ENCODE measurements at regions not wholly inside any gene's neighbourhood (a gene's known extent, or its start where the extent isn't known, plus 50 kb on each side); places are given as distances from the start of the nearest gene placed in this dataset.
"Not testable (repeated sequence)": the region's sequence is repeated elsewhere in the genome, so short reads cannot be mapped to it uniquely, and the experiment has no call there.

DNA sequence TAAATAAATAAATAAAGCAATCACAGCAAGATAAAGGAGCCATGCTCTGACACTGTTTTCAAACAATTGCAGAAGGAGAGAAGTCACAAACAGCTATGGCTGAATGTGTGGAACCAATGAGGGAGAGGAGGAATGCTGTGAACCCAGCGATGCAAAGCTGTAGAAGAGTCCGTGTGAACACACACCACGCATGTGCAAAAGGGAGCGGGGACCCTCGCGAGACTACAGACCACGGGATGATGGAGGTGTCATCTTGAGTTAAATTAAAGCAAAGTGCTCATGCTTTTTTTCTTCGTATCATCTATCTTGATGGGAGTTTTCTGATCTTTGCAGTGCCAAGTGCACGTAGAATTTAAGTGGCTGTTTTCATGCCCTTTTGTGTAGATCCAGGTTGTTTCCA, 123.8 kb upstream of the CDH5 start:
- DNase-seq = no peak

DNA sequence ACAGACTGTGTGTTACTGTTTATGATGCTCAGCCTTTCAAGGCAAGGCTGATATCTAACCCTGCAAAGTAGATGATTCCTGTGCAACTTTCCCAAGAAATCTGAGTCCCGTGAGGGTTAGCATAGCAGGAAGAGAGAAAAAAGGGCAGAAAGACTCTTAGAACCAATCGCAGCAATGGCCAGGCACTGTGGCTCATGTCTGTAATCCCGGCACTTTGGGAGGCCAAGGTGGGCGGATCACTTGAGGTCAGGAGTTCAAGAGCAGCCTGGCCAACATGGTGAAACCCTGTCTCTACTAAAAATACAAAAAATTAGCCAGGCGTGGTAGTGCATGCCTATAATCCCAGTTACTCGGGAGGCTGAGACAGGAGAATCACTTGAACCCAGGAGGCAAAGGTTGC, 124.3 kb upstream of the CDH5 start:
- DNase-seq = not testable (repeated sequence)

DNA sequence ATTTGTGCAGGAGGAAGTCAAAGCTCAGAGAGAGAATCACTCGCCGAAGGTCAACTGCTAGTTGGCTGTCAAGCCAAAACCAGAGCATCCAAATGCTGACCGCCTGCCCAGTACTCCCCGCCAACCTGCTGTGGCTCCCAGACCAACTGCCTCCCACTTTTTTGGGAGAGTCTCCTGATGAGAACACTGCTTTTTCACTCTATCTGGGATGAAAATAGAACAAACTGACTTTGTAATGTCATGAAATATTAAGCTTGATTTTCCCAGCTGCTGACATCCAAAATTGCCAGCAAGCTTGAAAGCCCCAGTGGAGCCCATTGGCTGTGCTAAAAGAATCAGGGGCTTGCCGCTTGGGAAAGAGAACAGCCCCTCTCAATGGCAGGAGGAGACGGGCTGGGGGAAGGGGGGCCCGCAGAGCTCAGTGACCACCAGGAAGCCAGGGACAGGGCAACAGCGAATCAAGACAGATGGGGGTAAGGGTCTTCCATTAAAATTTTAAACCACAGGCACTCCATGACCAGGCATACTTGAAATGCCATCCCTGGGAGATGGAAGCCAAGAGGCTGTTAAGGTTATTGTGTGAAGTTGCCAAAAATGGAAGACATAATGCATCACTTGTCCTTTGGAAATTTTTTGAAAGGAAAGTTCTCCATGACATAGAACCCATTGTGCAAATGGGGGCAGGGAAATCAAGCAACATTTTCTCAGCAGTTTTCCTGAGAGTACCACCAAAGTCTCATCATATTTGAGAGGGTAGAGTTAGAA, 125.7 kb upstream of the CDH5 start:
- DNase-seq = no peak

DNA sequence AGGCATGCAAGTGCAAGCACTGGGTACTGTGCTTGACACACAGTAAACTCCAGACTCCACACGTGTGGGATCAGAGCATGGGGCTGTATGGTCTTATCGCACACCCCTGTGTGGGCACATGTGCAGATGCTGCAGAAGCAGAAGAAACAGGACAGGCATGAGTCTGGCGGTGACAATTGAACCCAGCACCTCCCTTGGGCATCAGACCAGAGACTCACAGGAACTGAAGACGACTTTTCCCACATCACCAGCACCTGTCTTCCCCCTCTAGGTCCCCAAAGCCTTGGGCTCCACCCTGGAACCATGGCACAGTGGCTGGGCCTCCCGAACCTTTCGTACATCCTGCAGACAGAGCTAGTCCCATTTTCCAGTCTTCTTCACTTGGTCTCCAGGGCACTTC, 126.4 kb upstream of the CDH5 start:
- DNase-seq = no peak

DNA sequence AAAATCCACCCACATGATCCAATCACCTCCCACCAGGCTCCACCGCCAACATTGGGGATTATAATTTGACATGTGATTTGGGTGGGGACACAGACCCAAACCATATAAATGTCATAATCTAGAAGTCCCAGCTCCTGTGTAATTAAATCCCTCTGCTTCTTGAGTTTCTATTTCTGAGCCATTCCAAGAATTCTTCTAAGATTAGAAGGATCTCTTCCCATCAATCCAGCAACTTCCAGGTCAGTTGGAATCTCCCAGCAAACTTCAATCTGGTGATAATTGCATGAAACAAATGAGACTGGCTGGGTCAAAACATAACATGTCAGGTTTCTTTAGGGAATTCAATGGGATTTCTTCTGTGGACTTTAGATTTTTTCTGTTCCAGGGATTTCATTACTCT, 127.8 kb upstream of the CDH5 start:
- DNase-seq = no peak

DNA sequence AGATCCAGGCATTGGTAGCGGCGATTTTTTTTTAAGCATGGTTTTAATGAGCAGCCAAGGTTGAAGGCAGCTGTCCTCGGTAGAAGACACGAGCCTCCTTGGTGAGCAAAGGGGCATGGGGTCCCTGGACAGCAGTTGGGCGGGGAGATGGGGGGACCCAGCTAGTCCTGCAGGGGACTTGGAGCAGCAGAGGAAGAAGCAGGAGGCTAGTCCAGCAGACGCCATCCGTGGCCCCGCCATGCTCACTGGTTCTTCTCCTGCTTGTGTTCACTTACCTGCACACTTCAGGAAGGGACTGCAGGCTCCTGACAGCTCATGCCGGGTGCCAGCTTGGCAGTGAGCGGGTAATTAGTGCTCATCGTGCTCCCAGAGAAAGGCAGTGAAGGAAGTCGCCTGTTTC, 130.2 kb upstream of the CDH5 start:
- DNase-seq = no peak

DNA sequence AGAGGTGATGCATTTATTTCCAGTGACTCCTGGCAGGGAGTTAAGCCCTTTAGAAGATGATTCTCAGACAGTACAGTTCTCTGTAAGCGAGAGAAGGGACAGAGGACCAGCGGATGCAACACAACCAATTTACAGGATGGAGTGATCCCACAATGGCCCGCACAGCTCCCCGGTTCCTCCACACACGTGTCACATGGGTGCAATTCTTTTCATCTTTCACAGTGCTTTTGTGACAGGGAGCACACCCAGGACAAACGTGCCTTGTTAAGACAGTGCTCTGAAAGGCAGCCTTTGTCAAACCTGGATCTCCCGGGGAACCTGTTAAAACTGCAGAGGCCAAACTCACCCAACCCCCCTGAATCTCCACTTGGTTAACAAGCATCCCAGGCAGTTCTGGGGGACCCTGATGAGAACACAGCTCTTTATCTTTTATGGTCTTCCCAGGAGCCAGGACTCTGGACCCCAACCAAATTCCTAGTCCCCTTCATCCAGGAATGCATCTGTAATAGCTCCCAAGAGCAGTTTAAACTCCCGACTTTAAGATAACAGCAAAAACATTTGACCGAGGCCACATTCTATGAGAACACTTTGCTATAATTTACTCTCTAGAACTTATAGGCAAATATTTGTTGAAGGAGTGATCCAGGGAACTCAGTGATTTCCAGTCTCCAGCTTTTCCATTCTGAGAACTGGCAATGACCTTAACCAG, 134.9 kb upstream of the CDH5 start:
- no peak for DNase-seq

DNA sequence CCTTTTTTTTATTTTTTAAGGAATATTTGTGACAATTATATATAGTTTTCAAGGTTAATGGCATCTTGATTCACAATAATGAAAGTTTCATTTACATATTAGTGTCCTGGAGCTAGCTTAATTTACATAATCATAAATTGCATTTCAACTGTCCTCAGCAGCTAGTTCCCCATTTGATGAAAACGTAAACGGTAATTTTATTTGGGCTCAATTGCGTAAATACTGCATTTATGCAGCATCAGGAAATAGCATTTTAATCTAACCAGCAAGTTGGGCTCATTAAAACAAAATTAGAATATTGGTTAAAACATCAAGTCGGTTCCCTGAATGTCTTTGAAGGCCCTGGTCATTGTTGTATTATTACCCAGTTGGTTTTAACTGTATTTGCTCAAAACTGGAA, 136.8 kb upstream of the CDH5 start:
- no peak for DNase-seq

DNA sequence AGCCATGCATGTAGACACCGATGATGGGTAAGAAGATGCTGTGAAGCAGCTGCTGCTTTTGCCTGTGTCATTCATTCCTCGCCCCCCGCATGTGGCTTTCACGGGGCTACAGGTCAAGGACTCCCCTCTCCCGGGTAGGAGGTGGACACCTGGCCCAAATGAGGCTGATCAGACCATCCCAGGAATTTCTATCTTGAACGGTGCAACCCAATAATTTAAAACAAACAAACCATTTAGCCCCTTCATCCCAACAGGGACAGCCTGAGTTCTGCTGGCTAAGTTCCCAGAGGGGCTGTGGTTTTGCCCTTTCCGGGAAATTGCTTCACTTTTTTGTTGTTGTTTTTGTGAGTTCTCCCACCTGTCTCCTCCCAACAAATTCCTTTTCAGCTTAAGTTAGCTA, 137.7 kb upstream of the CDH5 start:
- no peak for DNase-seq

DNA sequence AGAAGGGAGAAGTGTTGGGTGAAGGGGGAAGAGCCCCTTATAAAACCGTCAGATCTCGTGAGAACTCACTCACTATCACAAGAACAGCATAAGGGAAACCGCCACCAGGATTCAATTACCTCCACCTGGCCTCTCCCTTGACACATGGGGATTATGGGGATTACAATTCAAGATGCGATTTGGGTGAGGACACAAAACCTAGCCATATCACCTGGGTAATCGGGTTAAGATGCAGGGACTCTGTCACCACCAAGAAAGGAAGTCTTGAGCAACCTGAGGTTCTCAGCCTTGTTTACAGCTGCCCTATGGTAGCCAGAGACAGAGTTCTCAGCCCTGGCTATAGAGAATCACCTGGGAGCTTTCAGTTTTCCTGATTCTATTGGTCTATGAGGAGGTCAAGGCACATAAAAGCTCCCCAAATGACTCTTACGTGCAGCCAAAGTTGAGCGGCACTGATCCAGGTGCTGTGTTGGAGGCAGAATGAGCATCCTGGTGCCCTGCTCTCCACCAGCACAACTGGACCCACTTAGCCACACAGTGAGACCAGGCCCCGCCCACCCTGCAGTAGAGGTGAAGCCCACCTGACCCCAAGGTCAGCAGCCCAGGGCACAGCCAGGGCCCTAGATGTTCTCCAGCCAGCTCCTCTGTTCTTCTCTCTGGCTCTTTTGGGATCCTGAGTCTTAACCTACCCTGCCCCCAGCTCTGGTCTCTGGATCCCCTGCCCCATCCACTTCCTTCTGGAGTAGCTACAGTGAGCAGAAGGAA, 138.5 kb upstream of the CDH5 start:
- no peak for DNase-seq

DNA sequence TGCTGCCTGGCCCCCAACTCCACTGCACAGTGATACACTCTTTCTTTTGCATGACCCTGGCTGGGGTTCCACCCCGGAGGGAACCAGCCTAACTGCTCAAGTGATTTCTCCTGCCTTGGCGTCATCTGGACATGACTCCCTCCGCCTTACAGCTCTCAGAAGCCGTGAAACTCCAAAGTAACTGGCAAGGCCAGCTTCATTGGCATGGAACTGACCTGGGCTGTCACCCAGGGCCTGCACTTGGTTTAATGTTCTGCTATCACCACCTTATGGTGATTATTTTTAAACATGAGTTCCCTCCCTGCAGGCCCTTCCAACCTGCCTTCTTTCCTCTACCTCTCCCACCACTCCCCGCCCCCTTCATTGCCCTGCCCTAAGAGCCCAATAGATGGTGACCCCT, 139.7 kb upstream of the CDH5 start:
- DNase-seq = no peak

DNA sequence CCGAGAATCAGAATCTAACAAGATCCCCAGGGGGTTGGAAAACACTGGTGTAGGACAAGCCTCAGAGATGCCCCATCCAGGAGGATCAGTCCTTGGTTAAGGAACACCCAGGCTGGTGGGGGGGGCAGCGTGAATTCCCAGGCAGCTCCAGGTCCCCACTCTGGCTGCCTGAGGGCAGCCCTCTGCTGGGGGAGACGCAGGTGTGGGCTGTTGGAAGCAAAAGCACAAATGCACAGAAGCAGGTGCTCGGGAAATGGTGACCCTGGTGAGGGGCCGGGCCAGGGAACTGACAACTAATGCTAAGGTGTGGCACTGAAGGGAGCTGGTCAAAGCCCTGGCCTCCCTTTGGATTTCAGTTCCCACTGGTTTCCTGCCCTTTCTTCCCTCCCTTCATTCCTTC, 140.8 kb upstream of the CDH5 start:
- no peak for DNase-seq

DNA sequence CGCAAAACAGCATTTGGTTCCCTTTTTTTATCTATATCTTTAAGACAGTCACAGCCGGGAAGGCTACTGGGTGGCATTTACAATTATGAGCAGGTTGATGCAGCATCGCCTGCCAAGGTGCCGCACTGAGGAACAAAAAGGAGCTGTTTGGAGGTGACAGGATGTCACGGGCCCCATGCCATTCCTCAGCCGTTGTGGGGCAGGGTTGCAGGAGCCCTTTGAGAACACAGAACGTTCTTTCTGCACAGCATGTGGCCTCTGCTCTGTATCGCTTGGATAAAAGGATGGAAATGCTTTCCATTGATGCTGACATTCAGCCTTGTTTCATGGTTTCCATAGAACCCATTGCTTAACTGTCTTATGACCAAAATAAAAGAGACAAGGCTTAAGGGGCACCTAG, 141.9 kb upstream of the CDH5 start:
- no peak for DNase-seq

DNA sequence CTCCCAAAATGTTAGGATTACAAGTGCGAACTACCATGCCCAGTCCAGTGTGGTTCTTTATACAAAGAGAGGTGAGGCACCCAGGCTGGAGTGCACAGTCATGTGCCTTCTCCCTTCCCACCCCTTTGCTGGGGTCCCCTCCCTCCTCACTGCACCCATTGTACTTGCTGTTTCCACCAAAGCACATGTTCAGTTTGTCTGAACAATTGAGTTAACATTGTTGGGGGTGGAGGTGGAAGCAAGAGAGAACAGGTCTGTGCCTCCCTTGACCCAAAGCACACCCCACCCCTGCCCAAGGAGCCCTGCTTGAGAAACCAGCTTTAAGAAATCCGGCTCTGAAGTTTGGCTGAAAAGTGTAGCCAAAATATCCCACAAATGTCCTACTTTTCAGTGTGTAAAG, 142.3 kb upstream of the CDH5 start:
- no peak for DNase-seq

DNA sequence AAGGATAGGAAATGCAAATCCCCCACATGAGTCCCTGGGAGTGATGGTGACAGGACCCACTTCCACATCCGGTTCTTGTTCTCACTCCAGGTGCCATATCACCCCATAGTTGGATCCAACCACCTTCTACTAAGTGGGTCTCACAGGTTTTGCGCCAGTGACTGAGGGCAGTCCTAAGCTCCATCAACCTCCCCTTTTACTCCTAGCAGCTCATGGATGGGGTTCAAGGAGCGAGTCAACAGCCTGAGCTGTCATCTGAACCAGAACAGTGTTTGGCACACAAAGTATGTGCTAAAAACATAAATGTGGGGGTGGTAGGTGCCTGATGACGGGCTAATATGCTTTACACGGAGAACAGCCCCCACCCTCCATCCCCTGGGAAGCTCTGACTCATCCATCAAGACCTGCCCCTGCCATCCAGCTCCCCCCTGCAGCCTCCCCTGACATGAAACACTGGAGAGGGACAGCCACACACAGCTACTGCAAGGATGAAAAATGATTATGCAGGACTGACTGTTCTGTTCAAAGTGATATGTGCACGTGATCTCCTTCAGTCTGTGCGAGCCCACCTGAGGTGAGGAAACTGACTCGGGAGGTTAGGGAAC, 143.2 kb upstream of the CDH5 start:
- no peak for DNase-seq

DNA sequence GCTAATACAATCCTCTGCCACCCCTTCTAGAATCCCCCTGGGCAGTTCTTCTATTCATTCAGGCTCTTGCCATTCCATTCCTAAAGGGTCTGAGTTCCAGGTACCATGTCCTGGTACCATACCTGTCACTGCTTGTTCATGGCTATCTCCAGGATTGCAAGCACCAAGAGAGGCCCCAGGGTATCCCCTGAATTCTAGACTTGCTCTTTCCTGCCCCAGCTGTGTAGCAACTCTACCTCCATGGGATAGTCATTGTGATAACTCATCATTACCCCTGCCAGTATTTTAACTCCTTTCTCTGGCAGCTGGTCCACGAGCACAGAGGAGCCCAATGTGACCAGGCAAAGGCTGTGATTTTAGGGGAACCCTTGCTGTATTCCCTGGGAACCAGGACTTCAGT, 143.7 kb upstream of the CDH5 start:
- no peak for DNase-seq

DNA sequence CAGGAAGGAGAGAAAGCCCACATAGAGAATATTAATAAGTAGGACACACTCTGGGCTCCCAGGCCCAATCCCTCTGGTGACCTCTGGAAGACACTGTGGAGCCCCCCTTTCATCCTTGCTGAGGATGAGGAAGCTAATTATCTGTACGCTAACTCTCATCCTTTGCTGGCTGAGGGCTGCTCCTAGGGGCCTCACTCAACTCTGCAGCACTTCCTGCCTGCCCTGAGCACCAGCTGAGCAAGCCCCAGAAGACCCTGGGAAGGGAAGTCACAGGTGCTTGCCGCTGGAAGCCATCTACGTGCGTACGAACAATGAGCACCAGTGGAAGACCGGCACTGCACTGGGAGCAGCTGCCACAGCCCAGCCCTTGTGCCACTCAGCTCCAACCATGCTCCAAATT, 145.8 kb upstream of the CDH5 start:
- peak; percentile 32 for DNase-seq

DNA sequence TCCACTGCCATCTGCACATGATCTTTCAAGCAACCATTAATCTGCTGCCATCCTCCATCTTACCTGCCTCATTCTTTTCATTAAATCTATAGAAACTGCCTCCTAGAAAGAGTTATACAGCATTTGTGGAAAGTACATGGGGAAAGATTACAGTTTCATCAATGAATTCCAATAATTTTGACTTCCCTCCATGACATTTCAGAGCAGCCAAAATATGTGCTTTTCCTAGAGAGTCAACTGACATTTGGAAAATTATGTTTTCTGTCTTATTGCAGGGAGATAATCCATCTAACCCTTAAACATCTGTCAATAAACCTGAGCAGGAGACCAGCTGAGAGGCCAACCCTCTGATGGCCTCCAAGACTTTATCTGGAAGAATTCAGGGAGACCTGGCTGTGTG, 147.0 kb upstream of the CDH5 start:
- DNase-seq = no peak

DNA sequence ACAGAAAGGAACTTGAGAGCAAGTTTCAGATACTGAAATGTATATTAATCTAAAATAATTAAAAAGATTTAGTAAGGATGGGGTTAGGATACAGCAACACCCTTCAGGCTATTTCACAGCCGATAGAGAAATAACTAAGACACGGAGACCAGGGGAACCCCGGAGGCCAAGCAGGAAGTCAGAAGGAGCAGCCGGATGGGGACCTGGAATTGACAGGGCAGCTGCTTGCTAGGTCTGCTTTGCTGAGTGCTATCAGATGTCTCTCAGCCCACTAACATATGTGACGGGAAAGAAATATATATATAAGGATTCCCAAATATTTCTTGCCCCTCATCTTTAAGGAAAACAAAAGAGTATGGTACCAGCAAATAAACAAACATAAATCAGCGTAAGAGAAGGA, 154.1 kb upstream of the CDH5 start:
- DNase-seq = no peak

DNA sequence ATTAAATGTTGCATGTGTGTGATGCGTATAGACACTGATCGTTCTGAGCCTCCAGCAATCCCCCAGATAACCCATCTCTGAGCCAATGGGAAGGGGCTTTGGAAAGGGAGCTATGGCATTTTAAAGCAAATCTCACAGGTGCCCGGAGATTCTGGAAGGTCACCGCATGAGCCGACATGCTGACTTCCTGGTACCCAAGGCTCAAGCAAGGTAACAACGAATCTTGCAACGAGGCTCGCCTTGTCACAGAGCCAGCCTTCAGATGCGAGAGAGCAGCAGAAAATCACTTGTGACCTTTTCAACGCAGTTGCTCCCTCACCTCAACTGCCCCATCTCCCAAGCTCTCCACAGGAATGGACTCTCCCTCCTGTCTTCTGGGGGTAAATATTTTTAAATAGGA, 154.8 kb upstream of the CDH5 start:
- no peak for DNase-seq

DNA sequence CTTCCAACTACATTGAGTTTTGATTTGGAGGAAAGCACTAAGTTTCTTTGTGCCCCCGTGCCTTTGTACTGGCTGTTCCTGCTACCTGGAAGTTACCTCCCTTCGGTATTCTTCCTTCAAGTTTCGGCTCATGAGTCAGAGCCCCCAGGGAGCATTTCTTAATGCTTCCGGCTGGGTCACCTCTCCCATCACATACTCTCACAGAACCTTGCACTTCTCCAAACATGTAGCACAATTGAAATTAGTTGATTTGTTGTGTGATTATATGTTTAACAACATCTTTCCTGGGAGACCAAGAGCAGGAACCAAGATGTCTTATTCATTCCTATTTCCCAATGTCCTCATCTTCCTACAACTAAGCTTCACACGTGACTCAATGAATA, 158.6 kb upstream of the CDH5 start:
- DNase-seq = no peak

DNA sequence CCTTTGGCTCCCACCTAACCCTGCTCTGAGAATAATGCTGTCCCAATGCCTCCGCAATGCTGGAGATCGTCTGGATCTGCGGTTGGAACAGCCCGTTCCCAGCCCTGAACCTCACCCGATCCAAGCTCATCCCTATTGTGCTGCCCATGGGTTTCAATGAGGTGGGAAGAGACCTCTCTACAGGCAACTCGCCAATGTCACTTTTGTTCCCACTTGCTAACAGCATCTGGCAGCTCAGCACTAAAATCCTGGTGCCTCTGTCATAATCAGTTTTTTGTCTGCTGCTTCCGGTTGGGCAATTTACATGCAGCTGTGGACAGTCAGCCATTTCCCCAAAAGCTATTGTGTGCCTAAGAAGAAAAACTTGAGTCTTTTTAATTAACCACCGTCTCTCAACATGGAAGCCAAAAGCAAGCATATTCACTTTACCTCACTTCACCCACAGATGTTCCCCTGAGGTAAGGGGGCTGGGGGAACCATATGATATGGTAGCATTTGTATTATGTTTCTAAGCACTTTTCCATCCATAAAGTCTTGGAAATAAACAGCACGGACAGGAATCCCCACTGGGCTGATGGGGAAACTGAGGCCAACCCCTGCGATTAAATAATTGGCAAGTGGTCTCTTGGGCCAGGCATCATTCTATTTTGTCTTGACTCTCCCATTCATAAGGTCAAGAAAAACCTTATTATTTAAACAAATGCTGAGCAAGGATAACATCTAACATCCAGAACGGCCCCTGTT, 159.2 kb upstream of the CDH5 start:
- DNase-seq = no peak

DNA sequence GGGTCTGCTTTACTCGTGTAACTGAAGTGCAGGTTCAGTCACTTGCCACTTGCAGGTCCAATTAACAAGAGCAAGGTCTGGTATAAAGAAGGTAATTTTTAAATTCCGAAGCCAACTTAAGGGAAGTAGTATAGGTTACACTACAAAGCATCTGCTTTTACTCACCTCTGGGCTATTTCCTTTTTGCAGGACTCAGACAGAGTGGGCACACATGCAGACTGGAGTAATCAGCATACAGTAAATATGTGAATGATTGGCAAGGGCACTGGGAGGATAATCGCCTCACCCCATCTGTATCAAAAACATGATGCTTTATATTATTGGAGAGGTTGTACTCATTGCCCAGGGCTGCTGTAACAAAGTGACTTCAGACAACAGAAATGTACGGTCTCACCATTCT, 160.1 kb upstream of the CDH5 start:
- no peak for DNase-seq
